ENCODE measurements at regions not wholly inside any gene's neighbourhood (a gene's known extent, or its start where the extent isn't known, plus 50 kb on each side); places are given as distances from the start of the nearest gene placed in this dataset.

GRCh38 chr4:186954956-186955355 is 231.3 kb upstream of the FAT1 start:
- Histone ChIP-seq H3K4me1 (ENCODE audit: control insufficient read depth in 1 of 2, insufficient read depth in 2 of 2, low read length in 2 of 2) (no peaks in the 10 kb centered on the region), H3K27me3 (ENCODE audit: control insufficient read depth in 2 of 2, insufficient read depth in 2 of 2, low read length in 2 of 2) (no peaks in the 10 kb centered on the region), H3K9ac (ENCODE audit: insufficient read depth, low read length, poor library complexity, severe bottlenecking) (no peak overlapping the region), H3K4me3 (replicated peaks in 1 of 3; ENCODE audit: low read depth in 2 of 3, low read length in 3 of 3) (no peak overlapping the region), H3K4me2 (replicated peaks; ENCODE audit: extremely low read depth, low read length, poor library complexity, severe bottlenecking) (no peak overlapping the region), H2AFZ (ENCODE audit: insufficient read depth, low read depth, low read length, poor library complexity, severe bottlenecking) (no peak overlapping the region), H4K20me1 (ENCODE audit: insufficient read depth, low read length) (no peaks in the 10 kb centered on the region), H3K36me3 (replicated peaks in 1 of 2; ENCODE audit: control insufficient read depth in 1 of 2, insufficient read depth in 2 of 2, low read length in 2 of 2) (no peaks in the 10 kb centered on the region), H3K27ac (ENCODE audit: low read depth in 1 of 2, low read length in 2 of 2) (no peak overlapping the region), H3K79me2 (ENCODE audit: insufficient read depth, low read length) (no peaks in the 10 kb centered on the region), H3K9me3 (replicated peaks in 1 of 2; ENCODE audit: control insufficient read depth in 1 of 2, insufficient read depth in 1 of 2, low read length in 2 of 2) (peaks cover 5 to 8% of the 10 kb centered on the region in 2 donors)
- no peak for TF ChIP-seq CTCF (IDR thresholded peaks at IDR 0.05)
- WGBS (ENCODE audit: insufficient coverage): 78% methylated on average over 7 of the region's 7 CpGs
- H3K36me3 Mint-ChIP-seq: no peaks in the 10 kb centered on the region
- no peaks in the 10 kb centered on the region for H3K27me3 Mint-ChIP-seq (ENCODE audit: low read depth in 3 of 3)
- no peaks in the 10 kb centered on the region for H3K4me1 Mint-ChIP-seq
- peaks cover 2 to 23% (median 12%) of the 10 kb centered on the region in 7 donors for H3K9me3 Mint-ChIP-seq
- intact Hi-C loops (cut with micrococcal nuclease): no loop called here
- no peak overlapping the region for H3K4me3 Mint-ChIP-seq
- DNase-seq: no peak
- no peak overlapping the region for H3K27ac Mint-ChIP-seq

GRCh38 chr4:186957952-186958555 is 234.4 kb upstream of the FAT1 start:
- no peak overlapping the region for H3K4me3 Mint-ChIP-seq
- no peaks in the 10 kb centered on the region for H3K79me2 ChIP-seq (ENCODE audit: insufficient read depth, low read length)
- peaks cover 5 to 8% of the 10 kb centered on the region in 2 donors for H3K9me3 ChIP-seq (replicated peaks in 1 of 2; ENCODE audit: control insufficient read depth in 1 of 2, insufficient read depth in 1 of 2, low read length in 2 of 2)
- WGBS (ENCODE audit: insufficient coverage): no CpG with 5 or more reads among the region's 3 CpGs
- no peak overlapping the region for H3K27ac ChIP-seq (ENCODE audit: low read depth in 1 of 2, low read length in 2 of 2)
- no peak overlapping the region for H2AFZ ChIP-seq (ENCODE audit: insufficient read depth, low read depth, low read length, poor library complexity, severe bottlenecking)
- H4K20me1 ChIP-seq (ENCODE audit: insufficient read depth, low read length): no peaks in the 10 kb centered on the region
- H3K4me1 Mint-ChIP-seq: no peaks in the 10 kb centered on the region
- H3K36me3 ChIP-seq (replicated peaks in 1 of 2; ENCODE audit: control insufficient read depth in 1 of 2, insufficient read depth in 2 of 2, low read length in 2 of 2): no peaks in the 10 kb centered on the region
- no peak overlapping the region for H3K4me2 ChIP-seq (replicated peaks; ENCODE audit: extremely low read depth, low read length, poor library complexity, severe bottlenecking)
- H3K27ac Mint-ChIP-seq: no peak overlapping the region
- H3K9me3 Mint-ChIP-seq: peaks cover 2 to 24% (median 14%) of the 10 kb centered on the region in 7 donors
- intact Hi-C loops (cut with micrococcal nuclease): no loop called here
- no peaks in the 10 kb centered on the region for H3K4me1 ChIP-seq (ENCODE audit: control insufficient read depth in 1 of 2, insufficient read depth in 2 of 2, low read length in 2 of 2)
- H3K9ac ChIP-seq (ENCODE audit: insufficient read depth, low read length, poor library complexity, severe bottlenecking): no peak overlapping the region
- H3K27me3 ChIP-seq (ENCODE audit: control insufficient read depth in 2 of 2, insufficient read depth in 2 of 2, low read length in 2 of 2): no peaks in the 10 kb centered on the region
- no peaks in the 10 kb centered on the region for H3K36me3 Mint-ChIP-seq
- H3K27me3 Mint-ChIP-seq (ENCODE audit: low read depth in 3 of 3): no peaks in the 10 kb centered on the region
- no peak overlapping the region for H3K4me3 ChIP-seq (replicated peaks in 1 of 3; ENCODE audit: low read depth in 2 of 3, low read length in 3 of 3)
- DNase-seq: no peak
- TF ChIP-seq CTCF (IDR thresholded peaks at IDR 0.05): no peak
